Hepatocyte (in vitro differentiated cells): ENCODE measurements at regions not wholly inside any gene's neighbourhood (a gene's known extent, or its start where the extent isn't known, plus 50 kb on each side); places are given as distances from the start of the nearest gene placed in this dataset.

Experiments
- EZH2 ChIP-seq: fragments of 200-600 bp; sonication (generic); IDR thresholded peaks from 2 replicates; pipeline ENCODE4 v1.6.1; 2016; ENCODE audit warnings: antibody characterized with exemption, mild to moderate bottlenecking, borderline replicate concordance
- TF ChIP-seq, protein P1 (sequence below): fragments of 200-600 bp; sonication (generic); IDR thresholded peaks from 2 replicates; pipeline ENCODE4 v1.5.1; 2016; ENCODE audit warnings: antibody characterized with exemption, mild to moderate bottlenecking; ENCODE audit not compliant: poor library complexity

DNA sequence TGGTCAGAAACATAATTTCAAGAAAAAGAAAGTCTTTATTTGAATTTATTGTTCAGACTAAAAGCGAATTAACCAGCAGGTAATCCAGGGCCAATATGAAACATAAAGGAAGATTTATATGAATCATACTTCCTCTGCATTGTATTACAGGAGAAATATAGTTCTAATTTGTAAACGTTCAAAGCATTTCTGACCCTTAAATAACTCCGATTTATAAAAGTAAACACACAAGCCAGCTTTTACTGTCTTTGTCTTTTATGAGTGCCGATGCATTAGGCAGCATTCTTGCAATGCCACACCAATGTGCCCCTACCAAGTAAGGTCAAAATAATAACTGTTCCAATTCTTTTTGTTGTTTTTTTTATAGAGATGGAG lies 118.8 kb upstream of the RBBP8 start:
- TF ChIP-seq, protein P1, sequence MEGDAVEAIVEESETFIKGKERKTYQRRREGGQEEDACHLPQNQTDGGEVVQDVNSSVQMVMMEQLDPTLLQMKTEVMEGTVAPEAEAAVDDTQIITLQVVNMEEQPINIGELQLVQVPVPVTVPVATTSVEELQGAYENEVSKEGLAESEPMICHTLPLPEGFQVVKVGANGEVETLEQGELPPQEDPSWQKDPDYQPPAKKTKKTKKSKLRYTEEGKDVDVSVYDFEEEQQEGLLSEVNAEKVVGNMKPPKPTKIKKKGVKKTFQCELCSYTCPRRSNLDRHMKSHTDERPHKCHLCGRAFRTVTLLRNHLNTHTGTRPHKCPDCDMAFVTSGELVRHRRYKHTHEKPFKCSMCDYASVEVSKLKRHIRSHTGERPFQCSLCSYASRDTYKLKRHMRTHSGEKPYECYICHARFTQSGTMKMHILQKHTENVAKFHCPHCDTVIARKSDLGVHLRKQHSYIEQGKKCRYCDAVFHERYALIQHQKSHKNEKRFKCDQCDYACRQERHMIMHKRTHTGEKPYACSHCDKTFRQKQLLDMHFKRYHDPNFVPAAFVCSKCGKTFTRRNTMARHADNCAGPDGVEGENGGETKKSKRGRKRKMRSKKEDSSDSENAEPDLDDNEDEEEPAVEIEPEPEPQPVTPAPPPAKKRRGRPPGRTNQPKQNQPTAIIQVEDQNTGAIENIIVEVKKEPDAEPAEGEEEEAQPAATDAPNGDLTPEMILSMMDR = no peak
- TF ChIP-seq EZH2 = no peak
